GM12878 (cell line): ENCODE measurements at regions not wholly inside any gene's neighbourhood (a gene's known extent, or its start where the extent isn't known, plus 50 kb on each side); places are given as distances from the start of the nearest gene placed in this dataset.

Experiments
- ATAC-seq: fragments of 200-7000 bp; cut with Tn5 transposase; 3 replicates; pipeline ENCODE4 v1.9.1; 2020; ENCODE audit warnings: mild to moderate bottlenecking, moderate library complexity
- BruUV-seq: library from RNA; stranded (reverse); fragments of 400-500 nt; replicated peaks from 2 replicates; lab custom pipeline; 2021; lab: Mats Ljungman, UMichigan
- CTCF ChIA-PET: fragments of 300-600 bp; sonication (Branson Sonifier 250); formaldehyde crosslinking; extraction: SDS; loops from one replicate; lab custom pipeline; 2021; ENCODE audit warnings: inconsistent platforms; lab: Yijun Ruan, JAX
- POLR2A ChIA-PET: fragments of 350-600 bp; formaldehyde crosslinking; extraction: SDS; loops from one replicate; lab custom pipeline; 2021; ENCODE audit warnings: inconsistent platforms; lab: Charles Lee
- RAD21 ChIA-PET: fragments of 300-600 bp; sonication (Branson Sonifier 250); formaldehyde crosslinking; loops from one replicate; lab custom pipeline; 2023; ENCODE audit warnings: antibody characterized with exemption; ENCODE audit not compliant: unreplicated experiment; lab: Charles Lee
- SMC1A ChIA-PET: fragments of 300-600 bp; sonication (Branson Sonifier 250); formaldehyde crosslinking; loops from one replicate; lab custom pipeline; 2023; ENCODE audit not compliant: unreplicated experiment, uncharacterized antibody; lab: Charles Lee
- DNase-seq: peaks from one replicate; pipeline ENCODE4 v3.0.0-alpha.2; 2011; ENCODE audit warnings: low read depth, low spot score
- FAIRE-seq: peaks from 3 replicates; lab custom pipeline; 2011; peaks lifted over from hg19 to GRCh38; lab: Jason Lieb, UNC
- H2AFZ ChIP-seq: 2 replicates; pipeline ENCODE4 v1.6.0; 2011; ENCODE audit warnings: low read depth, low read length, control low read depth; ENCODE audit not compliant: control insufficient read depth
- H3K27ac ChIP-seq: 2 replicates; pipeline ENCODE4 v1.5.1; 2011; ENCODE audit warnings: control low read depth; ENCODE audit not compliant: control insufficient read depth, insufficient read depth
- H3K27me3 ChIP-seq, 2 experiments: replicated peaks in 1 of 2; 2 replicates each; pipeline versions ENCODE4 v1.6.0 to v1.6.1; 2011; ENCODE audit warnings: low read length in 1 of 2; ENCODE audit not compliant: control insufficient read depth in 2 of 2, insufficient read depth in 2 of 2
- H3K36me3 ChIP-seq, 2 experiments: 2 replicates each; pipeline ENCODE4 v1.5.1; 2011; ENCODE audit warnings: low read length in 1 of 2; ENCODE audit not compliant: control insufficient read depth in 2 of 2, insufficient read depth in 2 of 2
- H3K4me1 ChIP-seq: 2 replicates; pipeline ENCODE4 v1.6.1; 2011; ENCODE audit warnings: mild to moderate bottlenecking, low read length, moderate library complexity, mixed read lengths; ENCODE audit not compliant: control insufficient read depth, insufficient read depth
- H3K4me2 ChIP-seq: 2 replicates; pipeline ENCODE4 v1.6.0; 2011; ENCODE audit warnings: control low read depth; ENCODE audit not compliant: control insufficient read depth, insufficient read depth
- H3K4me3 ChIP-seq: fragments of 200-600 bp; sonication (generic); 2 replicates; pipeline ENCODE4 v1.5.1; 2016
- H3K79me2 ChIP-seq: 2 replicates; pipeline ENCODE4 v1.6.0; 2011; ENCODE audit warnings: low read length; ENCODE audit not compliant: control insufficient read depth, insufficient read depth
- H3K9ac ChIP-seq: 2 replicates; pipeline ENCODE4 v1.8.0; 2011; ENCODE audit warnings: low read length, control low read depth, mixed read lengths; ENCODE audit not compliant: control insufficient read depth, insufficient read depth
- H3K9me3 ChIP-seq: replicated peaks from 3 replicates; pipeline ENCODE4 v1.5.1; 2011; ENCODE audit warnings: mild to moderate bottlenecking, low read length; ENCODE audit not compliant: control insufficient read depth, insufficient read depth
- H4K20me1 ChIP-seq: 2 replicates; pipeline ENCODE4 v1.6.0; 2011; ENCODE audit not compliant: control insufficient read depth, insufficient read depth
- ATF2 ChIP-seq: IDR thresholded peaks from 2 replicates; pipeline ENCODE4 v1.6.1; 2012; ENCODE audit warnings: low read length, inconsistent platforms
- BCL3 ChIP-seq: IDR thresholded peaks from 2 replicates; pipeline ENCODE4 v1.6.1; 2011; ENCODE audit warnings: borderline replicate concordance, low read depth, mild to moderate bottlenecking, moderate library complexity, low read length; ENCODE audit not compliant: insufficient read depth, poor library complexity, severe bottlenecking
- CEBPZ ChIP-seq: fragments of 150-350 bp; IDR thresholded peaks from 2 replicates; pipeline ENCODE4 v1.6.1; 2016; ENCODE audit warnings: low read depth, low read length
- GABPA ChIP-seq: IDR thresholded peaks from 2 replicates; pipeline ENCODE4 v1.6.1; 2014; ENCODE audit warnings: antibody characterized with exemption, low read depth, mild to moderate bottlenecking, inconsistent platforms
- IKZF2 ChIP-seq, 2 experiments: fragments of 450-650 bp; IDR thresholded peaks; 2 replicates each; pipeline ENCODE4 v1.6.1; 2017; ENCODE audit warnings: mild to moderate bottlenecking in 2 of 2, moderate library complexity in 2 of 2
- IRF3 ChIP-seq: fragments of 450-650 bp; IDR thresholded peaks from 2 replicates; pipeline ENCODE4 v1.6.1; 2014; ENCODE audit warnings: mild to moderate bottlenecking
- IRF4 ChIP-seq: IDR thresholded peaks from 2 replicates; pipeline ENCODE4 v1.6.1; 2011; ENCODE audit warnings: low read depth, low read length
- MYB ChIP-seq: fragments of 150-350 bp; IDR thresholded peaks from 2 replicates; pipeline ENCODE4 v1.6.1; 2014; ENCODE audit warnings: mild to moderate bottlenecking, low read depth, low read length, borderline replicate concordance
- POLR2AphosphoS5 ChIP-seq: IDR thresholded peaks from 2 replicates; pipeline ENCODE4 v1.6.1; 2011; ENCODE audit warnings: mild to moderate bottlenecking, low read length, inconsistent platforms
- RAD51 ChIP-seq: fragments of 450-650 bp; IDR thresholded peaks from 2 replicates; pipeline ENCODE4 v1.6.1; 2016; ENCODE audit warnings: moderate library complexity, mild to moderate bottlenecking, inconsistent platforms
- RUNX3 ChIP-seq: IDR thresholded peaks from 2 replicates; pipeline ENCODE4 v1.6.1; 2012; ENCODE audit warnings: low read length, inconsistent platforms
- SMC3 ChIP-seq: IDR thresholded peaks from 2 replicates; pipeline ENCODE4 v1.6.1; 2011; ENCODE audit warnings: low read length, improper control_type of control experiment, borderline replicate concordance
- TCF12 ChIP-seq: IDR thresholded peaks from 2 replicates; pipeline ENCODE4 v1.6.1; 2011; ENCODE audit warnings: low read depth, mild to moderate bottlenecking, low read length
- TCF7 ChIP-seq: IDR thresholded peaks from 2 replicates; pipeline ENCODE4 v1.6.1; 2014; ENCODE audit warnings: antibody characterized with exemption, borderline replicate concordance
- YY1 ChIP-seq: IDR thresholded peaks from 2 replicates; pipeline ENCODE4 v1.6.1; 2011; ENCODE audit warnings: low read depth, mild to moderate bottlenecking, low read length
- ZBED1 ChIP-seq: IDR thresholded peaks from 2 replicates; pipeline ENCODE4 v1.6.1; 2016; ENCODE audit warnings: borderline replicate concordance
- ZNF24 ChIP-seq: fragments of 450-650 bp; IDR thresholded peaks from 2 replicates; pipeline ENCODE4 v1.6.1; 2017; ENCODE audit warnings: antibody characterized with exemption, mild to moderate bottlenecking
- ZNF622 ChIP-seq: fragments of 450-650 bp; IDR thresholded peaks from 2 replicates; pipeline ENCODE4 v1.6.1; 2017; ENCODE audit warnings: mild to moderate bottlenecking, inconsistent platforms
- WGBS: methylation state at CpG from one replicate; pipeline ENCODE4 v1.1.6; 2016; ENCODE audit warnings: low lambda C conversion rate; ENCODE audit not compliant: insufficient replicate concordance, insufficient coverage; ENCODE audit errors: missing lambda C conversion rate; 5-methylcytosine and 5-hydroxymethylcytosine counted together
- in situ Hi-C: fragments of 300-500 bp; cut with MboI; formaldehyde crosslinking; loops from 9 replicates; pipeline ENCODE4 v1.14.3; 2018; ENCODE audit warnings: mixed read lengths
- intact Hi-C: fragments of 100-400 bp; cut with micrococcal nuclease; formaldehyde crosslinking; loops from one replicate; pipeline ENCODE4 v1.14.2; 2022; ENCODE audit not compliant: unreplicated experiment

GRCh38 chr10:11682267-11682683 is 59.9 kb upstream of the ECHDC3 start:
- CTCF ChIA-PET, result interaction anchor here (1.2 to 2.7 kb wide), 5 partner anchors 11 to 76 kb away, joined by 3 to 10 read pairs (median 8); no protein-coding TSS in a partner anchor
- Histone ChIP-seq H3K4me3 (peak overlapping the region; percentile 58; the same call in 1 of the 2 replicates), H3K4me2 (peak overlapping the region; percentile 97), H3K9ac (peak overlapping the region; percentile 98), H3K27me3 (no peaks in the 10 kb centered on the region), H3K9me3 (no peaks in the 10 kb centered on the region; the same call in 2 of the 3 replicates), H2AFZ (peak overlapping the region; percentile 12), H3K36me3 (no peaks in the 10 kb centered on the region), H3K4me1 (peaks cover 64% of the 10 kb centered on the region), H3K27ac (peak overlapping the region; percentile 100), H3K79me2 (peaks cover 19% of the 10 kb centered on the region), H4K20me1 (no peaks in the 10 kb centered on the region)
- RAD21 ChIA-PET, result interaction anchor here (0.7 to 2.8 kb wide), 10 partner anchors 13 to 503 kb away, joined by 3 to 11 read pairs (median 4); no protein-coding TSS in a partner anchor
- in situ Hi-C loops, result loop anchor here (10.0 kb wide), 1 partner anchor 507 kb away; no protein-coding TSS in a partner anchor
- ATAC-seq (no peak), FAIRE-seq (no peak), DNase-seq (no peak)
- POLR2A ChIA-PET, result interaction anchor here (0.8 to 2.9 kb wide), 4 partner anchors 27 to 163 kb away, joined by 3 to 12 read pairs (median 3); partner anchors contain the start of gene USP6NL
- 0% methylated on average over 6 of the region's 6 CpGs for WGBS
- no TSS peak for BruUV-seq
- SMC1A ChIA-PET, result interaction anchor here (0.7 to 6.9 kb wide), 7 partner anchors 11 to 78 kb away, joined by 3 to 57 read pairs (median 3); no protein-coding TSS in a partner anchor
- intact Hi-C loops, result loop anchor here (5.0 to 10.0 kb wide), 2 partner anchors 50 to 507 kb away; no protein-coding TSS in a partner anchor
- TF ChIP-seq IRF3, result no peak
- TF ChIP-seq ZNF622, result no peak
- TF ChIP-seq ZBED1, result 0 out of 2 replicates have a peak, but pooled peaks have one; percentile 24
- no peak for TF ChIP-seq MYB
- no peak for TF ChIP-seq IKZF2 (IDR thresholded peaks at IDR 0.05)
- peak; percentile 41; the same call in 1 of the 2 replicates for TF ChIP-seq POLR2AphosphoS5
- peak; percentile 73 for TF ChIP-seq BCL3
- no peak; the same call in 1 of the 2 replicates for TF ChIP-seq ATF2
- TF ChIP-seq TCF12, result 0 out of 2 replicates have a peak, but pooled peaks have one; percentile 0
- no peak for TF ChIP-seq CEBPZ
- TF ChIP-seq GABPA, result no peak
- TF ChIP-seq ZNF24, result no peak
- no peak for TF ChIP-seq RAD51
- no peak for TF ChIP-seq SMC3
- no peak for TF ChIP-seq TCF7
- peak; percentile 61 for TF ChIP-seq RUNX3
- TF ChIP-seq YY1, result peak; percentile 39; the same call in 1 of the 2 replicates
- TF ChIP-seq IRF4, result no peak
